H1 (cell line): ENCODE measurements at regions not wholly inside any gene's neighbourhood (a gene's known extent, or its start where the extent isn't known, plus 50 kb on each side); places are given as distances from the start of the nearest gene placed in this dataset.

Experiments
- CTCF ChIA-PET: fragments of 300-600 bp; sonication (Branson Sonifier 250); formaldehyde crosslinking; loops from one replicate; lab custom pipeline; 2021; ENCODE audit not compliant: partially characterized antibody; lab: Charles Lee
- POLR2A ChIA-PET: fragments of 300-600 bp; sonication (Branson Sonifier 250); formaldehyde crosslinking; loops from one replicate; lab custom pipeline; 2021; ENCODE audit warnings: inconsistent platforms; ENCODE audit not compliant: partially characterized antibody; lab: Charles Lee
- DNase-seq, 2 experiments: peaks; one replicate each; pipeline versions ENCODE4 v3.0.0 to v3.0.0-alpha.2; 2010 to 2022; ENCODE audit warnings: low spot score in 2 of 2, low read depth in 1 of 2, mixed read lengths in 1 of 2
- FAIRE-seq: peaks from 2 replicates; lab custom pipeline; 2011; peaks lifted over from hg19 to GRCh38; lab: Jason Lieb, UNC
- H2AFZ ChIP-seq: 2 replicates; pipeline ENCODE4 v1.8.1; 2012; ENCODE audit warnings: low read length, inconsistent platforms
- H2AK5ac ChIP-seq: 2 replicates; pipeline ENCODE4 v1.6.1; 2013; ENCODE audit warnings: low read depth, low read length
- H2BK120ac ChIP-seq: replicated peaks from 2 replicates; pipeline ENCODE3; 2013; ENCODE audit warnings: low read depth, low read length, inconsistent platforms
- H2BK12ac ChIP-seq: 2 replicates; pipeline ENCODE4 v1.6.1; 2013; ENCODE audit warnings: low read depth, low read length
- H2BK15ac ChIP-seq: 2 replicates; pipeline ENCODE4 v1.6.1; 2013; ENCODE audit warnings: low read length
- H2BK20ac ChIP-seq: 2 replicates; pipeline ENCODE4 v1.6.1; 2013; ENCODE audit warnings: low read length
- H2BK5ac ChIP-seq: 2 replicates; pipeline ENCODE4 v1.6.1; 2013; ENCODE audit warnings: low read depth, low read length
- H3K14ac ChIP-seq: 2 replicates; pipeline ENCODE4 v1.6.1; 2013; ENCODE audit warnings: inconsistent platforms; ENCODE audit not compliant: insufficient read length
- H3K18ac ChIP-seq: 2 replicates; pipeline ENCODE4 v1.6.1; 2013; ENCODE audit warnings: low read length; ENCODE audit errors: extremely low read depth
- H3K23ac ChIP-seq: 2 replicates; pipeline ENCODE4 v1.6.1; 2013; ENCODE audit warnings: inconsistent platforms; ENCODE audit not compliant: insufficient read length
- H3K23me2 ChIP-seq: 2 replicates; pipeline ENCODE4 v1.6.1; 2013; ENCODE audit warnings: low read depth, low read length
- H3K27ac ChIP-seq: 2 replicates; pipeline ENCODE4 v1.6.1; 2011; ENCODE audit warnings: low read depth, low read length, inconsistent platforms
- H3K27me3 ChIP-seq, 4 experiments: replicated peaks in 1 of 4; 1 replicate in 1 of 4; 2 replicates in 3 of 4; pipeline versions ENCODE4 v1.6.1 to v1.8.1; 2011 to 2013; ENCODE audit warnings: low read length in 3 of 4, mild to moderate bottlenecking in 3 of 4, inconsistent platforms in 2 of 4, mixed read lengths in 2 of 4, moderate library complexity in 1 of 4; ENCODE audit not compliant: control insufficient read depth in 3 of 4, insufficient read depth in 3 of 4; ENCODE audit errors: extremely low read depth in 1 of 4
- H3K36me3 ChIP-seq, 4 experiments: 2 replicates each; pipeline versions ENCODE4 v1.6.1 to v1.8.1; 2011 to 2013; ENCODE audit warnings: mild to moderate bottlenecking in 4 of 4, low read length in 3 of 4, moderate library complexity in 2 of 4, control low read depth in 1 of 4, inconsistent platforms in 1 of 4; ENCODE audit not compliant: insufficient read depth in 4 of 4, control insufficient read depth in 2 of 4
- H3K4ac ChIP-seq: replicated peaks from 2 replicates; pipeline ENCODE3; 2013; ENCODE audit warnings: low read length, low read depth, mixed read lengths, inconsistent platforms; ENCODE audit not compliant: insufficient read length
- H3K4me1 ChIP-seq, 4 experiments: replicated peaks in 1 of 4; 1 replicate in 1 of 4; 2 replicates in 3 of 4; pipeline versions ENCODE4 v1.6.1 to v1.8.1; 2011 to 2013; ENCODE audit warnings: low read length in 3 of 4, inconsistent platforms in 2 of 4, mixed read lengths in 1 of 4; ENCODE audit not compliant: insufficient read depth in 4 of 4, control insufficient read depth in 3 of 4
- H3K4me2 ChIP-seq, 2 experiments: 2 replicates each; pipeline versions ENCODE4 v1.6.1 to v1.8.1; 2011 to 2013; ENCODE audit warnings: low read depth in 2 of 2, low read length in 2 of 2, control low read depth in 1 of 2, inconsistent platforms in 1 of 2, mild to moderate bottlenecking in 1 of 2; ENCODE audit not compliant: insufficient read depth in 1 of 2
- H3K4me3 ChIP-seq, 4 experiments: fragments of 200-600, 300-600 bp in 1 of 4; sonication (generic), shearing (Covaris generic), sonication (Bioruptor Twin) in 1 of 4; 2 replicates each; pipeline versions ENCODE4 v1.5.1 to v1.8.1; 2011 to 2016; ENCODE audit warnings: low read length in 4 of 4, low read depth in 3 of 4, control low read depth in 2 of 4, inconsistent platforms in 2 of 4, mild to moderate bottlenecking in 2 of 4, mixed read lengths in 1 of 4, moderate library complexity in 1 of 4; ENCODE audit not compliant: insufficient read depth in 2 of 4; ENCODE audit errors: extremely low read depth in 1 of 4
- H3K56ac ChIP-seq: replicated peaks from 2 replicates; pipeline ENCODE3; 2013; ENCODE audit warnings: low read depth, mild to moderate bottlenecking, mixed read lengths, low read length, inconsistent platforms; ENCODE audit not compliant: insufficient read length
- H3K79me1 ChIP-seq: 2 replicates; pipeline ENCODE4 v1.6.1; 2013; ENCODE audit warnings: low read depth, low read length, control low read depth
- H3K79me2 ChIP-seq, 2 experiments: 2 replicates each; pipeline versions ENCODE4 v1.6.1 to v1.8.1; 2012 to 2013; ENCODE audit warnings: low read length in 2 of 2, mild to moderate bottlenecking in 2 of 2, inconsistent platforms in 1 of 2; ENCODE audit not compliant: insufficient read depth in 2 of 2, control insufficient read depth in 1 of 2
- H3K9ac ChIP-seq, 4 experiments: replicated peaks in 1 of 4; 1 replicate in 1 of 4; 2 replicates in 3 of 4; pipeline versions ENCODE4 v1.6.1 to v1.8.1; 2011 to 2013; ENCODE audit warnings: low read depth in 3 of 4, low read length in 3 of 4, control low read depth in 2 of 4, mild to moderate bottlenecking in 2 of 4, moderate library complexity in 2 of 4, inconsistent platforms in 1 of 4; ENCODE audit errors: extremely low read depth in 1 of 4
- H3K9me3 ChIP-seq, 2 experiments: 2 replicates each; pipeline versions ENCODE4 v1.6.1 to v1.8.1; 2012 to 2013; ENCODE audit warnings: mild to moderate bottlenecking in 2 of 2, moderate library complexity in 2 of 2, control low read depth in 1 of 2, inconsistent platforms in 1 of 2, low read depth in 1 of 2, low read length in 1 of 2, mixed read lengths in 1 of 2; ENCODE audit not compliant: insufficient read depth in 2 of 2
- H4K20me1 ChIP-seq, 2 experiments: replicated peaks in 1 of 2; 2 replicates each; pipeline versions ENCODE3 to v1.8.1; 2011 to 2013; ENCODE audit warnings: inconsistent platforms in 2 of 2, low read length in 2 of 2, mild to moderate bottlenecking in 1 of 2; ENCODE audit not compliant: insufficient read depth in 2 of 2, control insufficient read depth in 1 of 2
- H4K5ac ChIP-seq: 2 replicates; pipeline ENCODE4 v1.6.1; 2013; ENCODE audit warnings: low read length, low read depth, mixed read lengths, inconsistent platforms; ENCODE audit not compliant: insufficient read length
- H4K8ac ChIP-seq: 2 replicates; pipeline ENCODE4 v1.8.0; 2013; ENCODE audit warnings: mild to moderate bottlenecking, moderate library complexity, low read length, inconsistent platforms; ENCODE audit not compliant: insufficient read depth; ENCODE audit errors: extremely low read depth
- H4K91ac ChIP-seq: replicated peaks from 2 replicates; pipeline ENCODE3; 2013; ENCODE audit warnings: low read length, mixed read lengths, inconsistent platforms; ENCODE audit not compliant: insufficient read length
- CREB1 ChIP-seq: IDR thresholded peaks from 2 replicates; pipeline ENCODE4 v1.6.1; 2012; ENCODE audit warnings: inconsistent platforms
- NRF1 ChIP-seq: IDR thresholded peaks from 2 replicates; pipeline ENCODE4 v1.6.1; 2011; ENCODE audit warnings: mild to moderate bottlenecking, low read depth, low read length, improper control_type of control experiment
- POU5F1 ChIP-seq: IDR thresholded peaks from 2 replicates; pipeline ENCODE4 v1.6.1; 2011; ENCODE audit warnings: low read depth, mild to moderate bottlenecking, low read length, moderate library complexity
- SAP30 ChIP-seq: fragments of 300-600 bp; sonication (generic); IDR thresholded peaks from 2 replicates; pipeline ENCODE4 v1.7.1; 2012; ENCODE audit warnings: low read length, moderate library complexity, mild to moderate bottlenecking, inconsistent platforms; ENCODE audit not compliant: insufficient read depth, insufficient replicate concordance
- WGBS, 2 experiments: shearing (Covaris generic) in 1 of 2; methylation state at CpG; one replicate each; pipeline versions ENCODE4 v1.1.6 to v1.1.7; 2013 to 2015; ENCODE audit warnings: low lambda C conversion rate in 2 of 2, mixed read lengths in 2 of 2, inconsistent platforms in 1 of 2, low coverage in 1 of 2, missing lambda C conversion rate in 1 of 2; ENCODE audit not compliant: insufficient replicate concordance in 2 of 2, insufficient coverage in 1 of 2, insufficient read length in 1 of 2; ENCODE audit errors: extremely low coverage in 1 of 2, missing lambda C conversion rate in 1 of 2; 5-methylcytosine and 5-hydroxymethylcytosine counted together

GRCh38 chr17:22203208-22203715 is 510.9 kb downstream of the KCNJ18 start:
- no peak overlapping the region for H3K4me3 ChIP-seq
- H2BK5ac ChIP-seq = no peak overlapping the region
- peaks cover 5 to 77% of the 10 kb centered on the region in 2 experiments; a peak in 2 of 4 replicates for H3K9me3 ChIP-seq
- H2AK5ac ChIP-seq = no peak overlapping the region
- ChIA-PET POLR2A (no interaction called here), CTCF (no interaction called here)
- no peaks in the 10 kb centered on the region for H3K4me1 ChIP-seq
- no peak overlapping the region for H3K56ac ChIP-seq
- TF ChIP-seq POU5F1 = no peak
- TF ChIP-seq CREB1 = no peak
- no peak for TF ChIP-seq SAP30
- TF ChIP-seq NRF1 = no peak
- no peaks in the 10 kb centered on the region for H3K79me2 ChIP-seq
- H4K20me1 ChIP-seq = no peaks in the 10 kb centered on the region
- no peaks in the 10 kb centered on the region for H3K27me3 ChIP-seq
- 96% methylated on average over 23 of the region's 29 CpGs; no CpG with 5 or more reads in 1 of the 2 experiments for WGBS, 2 experiments
- no peak overlapping the region for H2AFZ ChIP-seq
- H2BK15ac ChIP-seq = no peak overlapping the region
- no peak overlapping the region for H2BK20ac ChIP-seq
- H3K23ac ChIP-seq = no peak overlapping the region
- no peak overlapping the region for H3K4ac ChIP-seq
- DNase-seq (no peak), FAIRE-seq (no peak)
- no peak overlapping the region for H3K18ac ChIP-seq
- H3K14ac ChIP-seq = no peak overlapping the region
- no peaks in the 10 kb centered on the region for H3K23me2 ChIP-seq
- H3K36me3 ChIP-seq = no peaks in the 10 kb centered on the region
- H2BK120ac ChIP-seq = no peak overlapping the region
- H4K8ac ChIP-seq = 0 out of 2 replicates have a peak overlapping the region, but pooled peaks have one; percentile 25
- H3K4me2 ChIP-seq = no peak overlapping the region
- no peak overlapping the region for H2BK12ac ChIP-seq
- H4K91ac ChIP-seq = no peak overlapping the region
- H3K27ac ChIP-seq = no peak overlapping the region
- no peak overlapping the region for H3K9ac ChIP-seq
- no peaks in the 10 kb centered on the region for H3K79me1 ChIP-seq
- no peak overlapping the region for H4K5ac ChIP-seq
